Psoas muscle (tissue), 7 donors: ENCODE measurements at regions not wholly inside any gene's neighbourhood (a gene's known extent, or its start where the extent isn't known, plus 50 kb on each side); places are given as distances from the start of the nearest gene placed in this dataset.

ENCODE experiments used
- ATAC-seq, 4 donors: fragments of 200-7000 bp; cut with Tn5 transposase; one replicate each; pipeline ENCODE4 v1.9.1; 2020; ENCODE audit warnings: moderate library complexity in 3 of 4, mild to moderate bottlenecking in 2 of 4
- DNase-seq, 2 donors: peaks; one replicate each; pipeline ENCODE4 v3.0.0-alpha.2; 2020
- H3K27ac ChIP-seq: fragments of 200-600 bp; one replicate; pipeline ENCODE4 v1.8.0; 2022
- H3K27me3 ChIP-seq, 3 donors: fragments of 200-600 bp in 1 of 3; one replicate each; pipeline versions ENCODE4 v1.6.1 to v1.8.0; 2013 to 2022; ENCODE audit warnings: low read length in 2 of 3, mild to moderate bottlenecking in 2 of 3, moderate library complexity in 1 of 3; ENCODE audit not compliant: insufficient read depth in 3 of 3
- H3K36me3 ChIP-seq, 2 donors: fragments of 200-600 bp in 1 of 2; one replicate each; pipeline versions ENCODE4 v1.6.1 to v1.8.0; 2013 to 2022; ENCODE audit warnings: low read depth in 1 of 2, mild to moderate bottlenecking in 1 of 2, moderate library complexity in 1 of 2; ENCODE audit not compliant: insufficient read depth in 1 of 2
- H3K4me1 ChIP-seq: fragments of 200-600 bp; one replicate; pipeline ENCODE4 v1.8.0; 2022
- H3K4me3 ChIP-seq: fragments of 200-600 bp; one replicate; pipeline ENCODE4 v1.8.0; 2022; ENCODE audit warnings: mild to moderate bottlenecking
- H3K9me3 ChIP-seq: fragments of 200-600 bp; one replicate; pipeline ENCODE4 v1.8.0; 2022
- WGBS, 3 donors: extraction: QIAGEN DNeasy Blood & Tissue Kit; methylation state at CpG; one replicate each; pipeline versions ENCODE4 v1.1.6 to v1.1.7; 2013; 5-methylcytosine and 5-hydroxymethylcytosine counted together
- intact Hi-C, 2 donors: fragments of 100-400 bp; cut with DNase I; formaldehyde crosslinking; loops; one replicate each; pipeline versions ENCODE4 v1.11.0 to v1.14.2; 2022
- TF ChIP-seq, protein P1 (sequence below): fragments of 200-600 bp; IDR thresholded peaks from one replicate; pipeline ENCODE4 v1.8.0; 2022; ENCODE audit warnings: antibody characterized with exemption
- donor health status: healthy with polysubstance abuse.
- donor health status: DM: no; HTN: no; CAD: no; lungs with moderate emphysema.
- donor health status: Bipolar disorder and iron deficiency.
- donor health status: healthy.
- donor health status: DM: yes; HTN: yes; CAD: no.
- donor health status: DM: no; HTN: no; CAD: no.
- donor health status: DM: yes; HTN: yes; CAD: no.

DNA sequence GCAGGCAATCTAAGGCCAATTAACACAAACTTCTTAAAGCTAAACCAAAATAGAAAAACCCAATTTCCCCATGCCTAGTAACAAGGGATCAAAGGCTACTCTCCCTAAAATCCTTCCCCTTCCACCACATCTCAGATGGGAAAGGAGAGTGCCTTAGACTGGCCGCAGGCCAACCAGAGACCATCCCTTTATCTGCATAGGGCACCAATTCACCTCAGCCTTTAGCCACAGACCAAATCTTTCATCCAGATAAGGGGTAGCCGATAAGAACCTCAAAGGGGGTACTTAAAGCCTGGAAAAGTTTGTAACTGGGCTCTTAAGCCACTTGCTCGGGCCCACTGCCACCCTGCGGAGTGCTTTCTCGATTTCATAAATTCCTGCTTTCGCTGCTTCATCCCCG lies 68.3 kb downstream of the TEX13C start:
- TF ChIP-seq, protein P1, sequence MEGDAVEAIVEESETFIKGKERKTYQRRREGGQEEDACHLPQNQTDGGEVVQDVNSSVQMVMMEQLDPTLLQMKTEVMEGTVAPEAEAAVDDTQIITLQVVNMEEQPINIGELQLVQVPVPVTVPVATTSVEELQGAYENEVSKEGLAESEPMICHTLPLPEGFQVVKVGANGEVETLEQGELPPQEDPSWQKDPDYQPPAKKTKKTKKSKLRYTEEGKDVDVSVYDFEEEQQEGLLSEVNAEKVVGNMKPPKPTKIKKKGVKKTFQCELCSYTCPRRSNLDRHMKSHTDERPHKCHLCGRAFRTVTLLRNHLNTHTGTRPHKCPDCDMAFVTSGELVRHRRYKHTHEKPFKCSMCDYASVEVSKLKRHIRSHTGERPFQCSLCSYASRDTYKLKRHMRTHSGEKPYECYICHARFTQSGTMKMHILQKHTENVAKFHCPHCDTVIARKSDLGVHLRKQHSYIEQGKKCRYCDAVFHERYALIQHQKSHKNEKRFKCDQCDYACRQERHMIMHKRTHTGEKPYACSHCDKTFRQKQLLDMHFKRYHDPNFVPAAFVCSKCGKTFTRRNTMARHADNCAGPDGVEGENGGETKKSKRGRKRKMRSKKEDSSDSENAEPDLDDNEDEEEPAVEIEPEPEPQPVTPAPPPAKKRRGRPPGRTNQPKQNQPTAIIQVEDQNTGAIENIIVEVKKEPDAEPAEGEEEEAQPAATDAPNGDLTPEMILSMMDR: no peak
- no peak for DNase-seq

DNA sequence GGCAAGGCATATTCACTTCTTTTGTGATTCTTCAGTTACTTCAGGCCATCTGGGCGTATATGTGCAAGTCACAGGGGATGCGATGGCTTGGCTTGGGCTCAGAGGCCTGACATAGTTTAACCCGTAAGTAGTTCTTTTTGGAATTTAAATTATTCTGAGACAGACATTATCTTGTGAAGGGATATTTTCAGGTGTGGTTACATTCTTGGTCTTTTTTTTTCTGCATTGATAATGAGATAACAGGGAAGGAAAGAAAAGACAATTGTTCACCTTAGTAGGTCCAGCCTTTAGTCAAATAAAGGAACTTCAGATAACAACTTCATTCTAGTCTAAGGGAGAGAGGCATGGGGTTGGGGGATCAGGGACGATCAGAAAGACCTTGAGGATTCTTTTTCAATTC lies 74.8 kb downstream of the TEX13C start:
- Histone ChIP-seq H3K4me1 (no peaks in the 10 kb centered on the region), H3K9me3 (no peaks in the 10 kb centered on the region), H3K27me3 (no peaks in the 10 kb centered on the region), H3K27ac (no peak overlapping the region), H3K4me3 (no peak overlapping the region), H3K36me3 (no peaks in the 10 kb centered on the region)
- no peak for DNase-seq
- intact Hi-C loops: no loop called here
- WGBS, 3 donors: 68 to 77% (median 73%) methylated on average over 3 to 4 of the region's 4 CpGs
- TF ChIP-seq, protein P1: no peak
- no peak for ATAC-seq

More for the DNA sequence above, 68.3 kb downstream of the TEX13C start:
- no peaks in the 10 kb centered on the region for H3K4me1 ChIP-seq
- no peaks in the 10 kb centered on the region for H3K27me3 ChIP-seq
- WGBS, 3 donors: 48 to 61% (median 58%) methylated on average over 7 of the region's 7 CpGs
- H3K9me3 ChIP-seq: no peaks in the 10 kb centered on the region
- no peak overlapping the region for H3K4me3 ChIP-seq
- ATAC-seq: no peak
- intact Hi-C loops: no loop called here
- no peaks in the 10 kb centered on the region for H3K36me3 ChIP-seq
- H3K27ac ChIP-seq: no peak overlapping the region

DNA sequence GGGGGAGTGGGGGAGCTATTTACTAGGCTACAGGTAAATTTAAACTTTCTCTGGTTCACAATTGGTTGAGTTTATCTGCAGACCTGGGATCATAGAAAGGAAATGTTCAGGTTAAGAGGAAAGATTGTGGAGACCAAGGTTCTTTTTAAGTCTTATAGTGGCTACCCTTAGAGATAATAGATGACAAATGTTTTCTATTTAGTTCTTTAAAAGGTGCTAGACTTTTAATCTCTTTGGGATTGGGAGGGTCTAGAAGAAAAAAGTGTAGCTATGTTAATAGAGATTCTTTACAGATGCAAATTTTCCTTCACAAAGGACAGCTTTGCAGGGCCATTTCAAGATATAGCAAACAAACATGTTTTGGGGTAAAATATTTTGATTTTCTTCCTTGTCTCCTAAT lies 76.0 kb downstream of the TEX13C start:
- H3K27ac ChIP-seq: no peak overlapping the region

DNA sequence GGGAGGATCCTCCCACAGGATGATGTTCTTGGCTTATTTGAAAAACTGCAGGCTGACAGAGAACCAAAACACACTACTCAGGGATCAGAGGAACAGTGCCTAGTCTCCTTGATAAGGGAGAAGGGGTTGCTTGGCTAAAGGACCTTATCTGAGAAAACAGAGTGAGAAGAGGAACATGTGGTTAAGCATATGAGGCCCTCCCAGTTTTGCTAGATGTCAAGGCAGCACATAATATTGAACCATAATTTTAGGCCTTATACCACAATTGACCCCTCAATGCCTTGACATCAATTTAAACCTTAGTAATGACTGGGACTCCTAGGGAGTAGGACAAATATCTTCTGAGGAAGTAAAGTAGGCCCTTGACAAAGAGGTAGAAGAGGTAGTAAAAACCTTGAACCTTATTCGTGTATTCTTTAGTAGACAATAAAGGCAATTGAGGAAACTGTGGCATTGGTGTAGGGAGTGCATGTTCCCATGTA lies 79.3 kb downstream of the TEX13C start:
- WGBS, 3 donors: 78 to 100% (median 80%) methylated on average over 1 of the region's 1 CpG

More for the DNA sequence above, 76.0 kb downstream of the TEX13C start:
- H3K9me3 ChIP-seq: no peaks in the 10 kb centered on the region
- ATAC-seq (no peak), DNase-seq (no peak)
- TF ChIP-seq, protein P1: no peak
- H3K4me1 ChIP-seq: no peaks in the 10 kb centered on the region
- intact Hi-C loops: no loop called here
- no peak overlapping the region for H3K4me3 ChIP-seq
- no peaks in the 10 kb centered on the region for H3K36me3 ChIP-seq
- no peaks in the 10 kb centered on the region for H3K27me3 ChIP-seq

DNA sequence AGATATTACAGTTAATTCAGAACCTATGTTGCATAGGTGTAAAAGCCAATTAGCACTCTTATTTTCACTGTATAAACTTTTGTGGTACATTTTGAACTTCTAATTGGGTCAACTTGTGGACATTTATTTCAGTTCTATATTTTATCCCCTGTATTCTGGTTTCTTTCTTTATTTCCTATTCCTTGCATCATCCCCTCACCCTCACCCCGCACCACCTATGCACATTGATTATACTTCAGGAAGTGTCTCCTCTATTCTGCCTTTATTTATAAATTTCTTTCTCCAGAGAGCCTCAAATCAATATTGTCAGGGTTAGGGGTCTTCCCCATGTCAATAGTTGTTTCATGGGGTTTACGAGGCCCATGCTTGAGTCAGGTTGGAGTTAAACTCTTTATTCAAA lies 83.1 kb downstream of the TEX13C start:
- 77 to 91% (median 83%) methylated on average over 2 of the region's 2 CpGs for WGBS, 3 donors

More for the DNA sequence above, 79.3 kb downstream of the TEX13C start:
- H3K4me1 ChIP-seq: no peaks in the 10 kb centered on the region
- TF ChIP-seq, protein P1: no peak
- H3K27ac ChIP-seq: no peak overlapping the region
- no peaks in the 10 kb centered on the region for H3K27me3 ChIP-seq
- H3K4me3 ChIP-seq: no peak overlapping the region
- intact Hi-C loops: no loop called here
- no peaks in the 10 kb centered on the region for H3K9me3 ChIP-seq
- ATAC-seq (no peak), DNase-seq (no peak)
- H3K36me3 ChIP-seq: no peaks in the 10 kb centered on the region

More for the DNA sequence above, 83.1 kb downstream of the TEX13C start:
- H3K36me3 ChIP-seq: no peaks in the 10 kb centered on the region
- H3K4me3 ChIP-seq: no peak overlapping the region
- H3K4me1 ChIP-seq: no peaks in the 10 kb centered on the region
- intact Hi-C loops: no loop called here
- no peak for ATAC-seq
- H3K9me3 ChIP-seq: no peaks in the 10 kb centered on the region
- no peaks in the 10 kb centered on the region for H3K27me3 ChIP-seq
- no peak overlapping the region for H3K27ac ChIP-seq
- DNase-seq: no peak
- TF ChIP-seq, protein P1: no peak
